Activated T-cell treated with anti-CD3 and anti-CD28 coated beads for 1 hour (primary cell): ENCODE measurements at regions not wholly inside any gene's neighbourhood (a gene's known extent, or its start where the extent isn't known, plus 50 kb on each side); places are given as distances from the start of the nearest gene placed in this dataset.
"Not testable (repeated sequence)": the region's sequence is repeated elsewhere in the genome, so short reads cannot be mapped to it uniquely, and the experiment has no call there.

Experiments
- DNase-seq: peaks from one replicate; pipeline ENCODE4 v3.0.0-alpha.2; 2020; ENCODE audit warnings: low read depth

- peak; percentile 3 for DNase-seq
Measured at GRCh38 chr7:65621580-65622201, 248.0 kb downstream of the ZNF92 start.

DNA sequence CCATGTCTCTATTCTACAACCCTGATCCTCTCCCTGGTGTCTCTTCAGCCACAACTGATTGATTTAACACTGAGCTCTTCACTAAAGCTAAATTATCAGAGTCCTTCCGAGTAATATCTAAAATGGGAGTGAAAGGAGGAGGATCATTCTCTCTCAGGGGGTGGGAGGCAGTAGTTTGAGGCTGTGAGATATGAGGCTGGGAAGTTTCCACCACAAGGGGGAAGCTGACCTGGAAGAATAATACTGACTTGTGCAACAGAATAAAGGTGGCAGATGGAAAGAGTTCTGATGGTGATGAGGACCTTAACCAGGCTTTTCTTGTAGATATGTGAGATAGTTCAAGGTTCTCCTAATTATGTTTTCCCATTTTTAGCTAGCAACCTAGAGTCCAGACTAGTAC lies 241.6 kb upstream of the VKORC1L1 start:
- not testable (repeated sequence) for DNase-seq

DNA sequence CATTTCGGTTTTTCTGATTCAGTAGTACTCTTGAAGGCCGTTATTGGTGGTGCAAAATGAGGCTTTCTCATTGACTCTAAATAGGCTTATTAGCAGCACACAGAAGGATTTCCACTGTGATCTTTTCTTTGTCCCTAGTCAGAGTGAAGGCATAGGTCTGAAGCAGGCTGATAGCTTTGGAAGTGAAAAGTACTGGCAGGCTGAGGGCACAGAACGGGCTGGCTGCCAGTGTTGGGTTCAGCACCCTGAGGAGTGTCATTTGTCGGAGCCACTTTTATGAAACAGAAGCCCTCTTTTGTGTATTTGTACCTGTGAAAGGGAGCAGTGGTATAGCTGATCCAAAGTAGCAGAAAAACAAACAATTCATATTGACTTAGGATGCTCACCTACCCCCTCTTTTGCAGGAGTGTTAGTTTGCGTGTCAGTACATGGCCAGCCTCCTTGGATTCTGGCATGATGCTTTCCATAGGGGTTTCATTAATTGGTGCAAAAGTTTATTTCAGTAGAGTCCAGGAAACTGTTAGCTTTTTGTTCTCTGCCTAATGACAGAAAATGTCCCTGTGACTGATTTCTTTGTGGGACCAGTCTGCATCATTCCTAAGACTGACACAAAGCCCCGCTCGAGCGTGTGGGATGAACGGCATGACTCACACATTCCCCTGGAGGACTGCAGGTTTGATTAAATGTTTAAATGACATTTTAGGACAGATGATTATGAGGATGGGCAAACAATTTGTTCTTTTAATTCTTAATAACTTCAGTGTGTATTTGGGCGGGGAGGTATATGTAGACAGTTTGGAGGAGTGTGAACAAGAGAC lies 239.1 kb upstream of the VKORC1L1 start:
- not testable (repeated sequence) for DNase-seq

GRCh38 chr7:65638918-65639317 lies 234.0 kb upstream of the VKORC1L1 start:
- DNase-seq = not testable (repeated sequence)

GRCh38 chr7:65639717-65640116 lies 233.2 kb upstream of the VKORC1L1 start:
- not testable (repeated sequence) for DNase-seq

DNA sequence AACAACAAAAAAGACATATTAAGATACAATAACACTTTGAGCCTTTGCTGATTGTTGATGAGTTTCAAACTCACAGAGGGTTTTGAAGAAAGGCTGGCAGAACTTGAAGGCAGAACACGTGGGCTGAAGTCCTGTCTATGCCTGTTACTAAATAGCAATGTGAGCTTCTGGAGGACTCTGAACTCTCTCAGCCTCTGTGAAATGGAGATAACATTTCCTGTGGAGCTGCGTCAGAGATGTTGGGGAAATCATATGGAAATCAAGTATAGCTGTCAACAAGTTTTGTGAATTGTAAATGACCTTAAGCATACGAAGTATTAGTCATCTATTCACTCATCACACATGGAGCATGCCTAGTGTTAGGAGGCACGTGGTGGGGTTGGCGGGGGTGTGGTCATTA lies 229.4 kb upstream of the VKORC1L1 start:
- not testable (repeated sequence) for DNase-seq

GRCh38 chr7:65647153-65647964 lies 225.5 kb upstream of the VKORC1L1 start:
- DNase-seq = not testable (repeated sequence)

GRCh38 chr7:65651174-65651573 lies 221.7 kb upstream of the VKORC1L1 start:
- DNase-seq = not testable (repeated sequence)

GRCh38 chr7:65651826-65652592 lies 220.9 kb upstream of the VKORC1L1 start:
- not testable (repeated sequence) for DNase-seq

- not testable (repeated sequence) for DNase-seq
Measured at GRCh38 chr7:65652669-65653068, 220.2 kb upstream of the VKORC1L1 start.

DNA sequence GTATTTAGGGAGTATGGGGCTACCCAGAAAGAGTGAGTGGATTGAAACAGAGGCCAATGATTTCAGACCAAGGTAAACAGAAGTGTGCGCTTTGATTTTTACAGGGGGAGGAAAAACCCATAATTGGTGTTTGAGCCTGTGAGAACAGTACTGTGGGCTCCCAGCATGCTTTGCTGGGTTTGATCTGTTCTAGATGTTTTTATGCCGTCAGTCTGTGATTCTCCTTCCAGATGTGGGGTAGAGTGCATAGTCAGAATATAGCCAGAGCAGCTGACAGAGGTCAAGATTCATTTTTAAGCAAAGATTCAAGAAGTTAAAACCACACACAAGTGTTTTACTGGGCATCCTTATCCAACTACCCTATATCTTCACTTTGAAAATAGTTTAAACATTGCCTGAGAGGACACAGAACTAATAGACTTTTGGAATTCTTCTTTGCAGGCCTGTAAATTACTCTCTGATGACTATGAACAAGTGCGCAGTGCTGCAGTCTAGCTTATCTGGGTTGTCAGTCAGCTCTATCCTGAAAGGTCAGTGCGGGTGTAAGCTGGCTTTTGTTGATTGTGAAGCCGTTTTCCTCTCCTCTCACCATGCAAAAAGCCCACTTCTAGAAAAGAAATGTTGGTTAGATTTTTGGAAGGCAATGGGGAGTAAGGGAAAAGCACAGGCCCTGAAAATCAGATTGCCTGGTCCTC lies 216.2 kb upstream of the VKORC1L1 start:
- not testable (repeated sequence) for DNase-seq

DNA sequence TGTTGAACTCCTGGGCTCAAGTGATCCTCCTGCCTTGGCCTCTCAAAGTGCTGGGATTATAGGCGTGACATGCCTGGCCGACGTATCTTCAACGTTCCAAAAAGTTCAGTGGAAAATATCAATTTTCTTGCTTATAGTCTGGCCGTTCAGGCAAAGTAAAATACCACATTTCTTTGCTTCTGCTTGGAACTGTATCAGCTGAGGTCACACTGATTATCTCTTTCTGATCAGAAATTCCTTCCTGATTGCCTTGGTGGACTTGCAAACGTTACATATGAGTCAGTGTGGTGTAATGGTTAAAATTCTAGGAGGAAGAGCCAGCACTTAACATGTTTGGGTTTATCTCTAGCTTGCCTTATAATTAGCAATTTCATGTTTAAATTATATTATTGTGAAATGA lies 189.5 kb upstream of the VKORC1L1 start:
- DNase-seq = not testable (repeated sequence)

- DNase-seq = not testable (repeated sequence)
Measured at GRCh38 chr7:65699026-65699714, 173.7 kb upstream of the VKORC1L1 start.

- not testable (repeated sequence) for DNase-seq
Measured at GRCh38 chr7:65699715-65700356, 173.0 kb upstream of the VKORC1L1 start.

DNA sequence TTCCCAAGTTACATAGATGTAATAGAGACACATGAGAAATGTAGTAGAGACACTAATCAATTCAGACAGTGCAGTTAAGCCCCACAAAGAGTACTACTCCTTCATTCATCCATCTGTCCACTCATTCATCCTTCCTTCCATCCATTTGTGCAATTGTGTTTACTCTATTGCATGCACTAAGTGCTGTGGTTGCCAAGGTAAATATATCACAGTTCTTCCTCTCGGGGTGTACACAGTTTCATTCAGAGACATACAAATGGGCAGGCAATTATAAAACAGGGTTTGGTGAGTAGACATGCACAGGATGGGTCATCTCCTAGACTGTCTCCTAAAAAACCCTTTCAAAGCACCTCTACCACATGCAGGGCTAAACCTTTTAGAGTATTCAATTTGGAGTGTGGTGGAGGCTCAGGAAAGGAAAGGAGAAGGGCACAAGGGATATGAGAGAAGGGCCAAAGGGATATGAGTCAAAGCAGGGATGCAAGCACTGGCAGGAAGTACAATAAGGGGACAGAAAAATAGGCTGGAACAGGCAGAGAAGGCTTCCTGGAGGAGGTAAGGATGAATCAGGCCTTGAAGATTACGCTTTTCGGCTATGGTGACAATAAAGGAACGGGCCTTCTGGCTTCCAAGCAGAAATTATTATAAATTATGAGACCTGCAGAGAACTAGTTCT lies 153.6 kb upstream of the VKORC1L1 start:
- DNase-seq = not testable (repeated sequence)

GRCh38 chr7:65722361-65722792 lies 150.5 kb upstream of the VKORC1L1 start:
- peak; percentile 62 for DNase-seq

- not testable (repeated sequence) for DNase-seq
Measured at GRCh38 chr7:65727182-65727581, 145.7 kb upstream of the VKORC1L1 start.

DNA sequence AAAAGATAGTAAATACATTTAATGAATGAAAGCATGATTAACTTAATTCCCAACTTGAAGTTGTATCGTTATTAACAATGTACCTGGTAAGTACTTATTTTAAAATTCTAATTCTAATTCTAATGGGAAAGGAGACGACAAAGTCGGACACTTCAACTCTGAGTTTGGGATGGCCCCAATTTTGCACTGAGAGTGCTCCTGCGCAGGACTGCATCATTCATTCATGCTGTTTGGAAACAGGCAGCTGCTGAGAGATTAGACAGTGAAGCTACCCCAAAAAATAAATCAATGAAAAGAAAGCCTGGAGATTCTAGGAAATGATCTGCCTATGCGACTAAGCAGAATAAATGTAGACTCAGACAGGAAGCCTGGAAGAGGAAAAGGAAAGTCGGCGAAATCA lies 141.7 kb upstream of the VKORC1L1 start:
- DNase-seq = no peak

DNA sequence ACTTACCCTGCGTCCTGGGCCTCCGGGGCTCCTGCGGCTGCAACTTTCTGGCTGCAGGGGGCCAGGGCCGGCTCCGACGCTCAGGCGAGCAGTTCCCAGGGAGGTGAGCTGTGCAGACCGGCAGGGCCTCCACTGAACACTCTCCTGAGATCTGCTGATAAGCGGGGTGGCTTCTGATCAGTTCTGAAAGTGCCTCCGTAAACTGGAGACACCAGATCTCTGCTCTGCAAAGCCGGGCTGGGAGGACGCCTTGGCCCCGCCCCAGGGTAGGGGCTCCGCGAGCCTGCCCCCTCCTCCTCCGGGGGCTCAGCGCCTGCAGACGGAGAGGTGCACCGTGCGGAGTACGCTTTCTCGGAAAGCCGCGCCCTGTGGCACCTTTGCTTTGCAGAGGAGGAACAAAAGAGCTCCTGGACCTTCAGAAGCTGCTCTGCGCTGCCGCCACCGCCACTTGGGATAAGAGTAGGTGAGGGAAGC lies 141.3 kb upstream of the VKORC1L1 start:
- DNase-seq = no peak
